ENCODE measurements at regions not wholly inside any gene's neighbourhood (a gene's known extent, or its start where the extent isn't known, plus 50 kb on each side); places are given as distances from the start of the nearest gene placed in this dataset.
"Not testable (repeated sequence)": the region's sequence is repeated elsewhere in the genome, so short reads cannot be mapped to it uniquely, and the experiment has no call there.

- Mint-ChIP-seq H3K27me3 (no peaks in the 10 kb centered on the region), H3K27ac (no peak overlapping the region), H3K4me3 (no peak overlapping the region), H3K4me1 (peaks cover 11% of the 10 kb centered on the region), H3K36me3 (ENCODE audit: low read depth) (no peaks in the 10 kb centered on the region), H3K9me3 (no peaks in the 10 kb centered on the region)
- ChIA-PET POLR2A (no interaction called here), CTCF (no interaction called here)
- DNase-seq = no peak
Observed at GRCh38 chr2:217604527-217605194, 398.1 kb downstream of the TNS1 start.

- CTCF ChIA-PET = no interaction called here
- no peaks in the 10 kb centered on the region for H3K36me3 Mint-ChIP-seq (ENCODE audit: low read depth)
- H3K4me1 Mint-ChIP-seq = peaks cover 6% of the 10 kb centered on the region
- no peak for DNase-seq
- POLR2A ChIA-PET = no interaction called here
- H3K4me3 Mint-ChIP-seq = no peak overlapping the region
- no peaks in the 10 kb centered on the region for H3K9me3 Mint-ChIP-seq
- no peak overlapping the region for H3K27ac Mint-ChIP-seq
- no peaks in the 10 kb centered on the region for H3K27me3 Mint-ChIP-seq
Observed at GRCh38 chr2:217601601-217602000, 401.2 kb downstream of the TNS1 start.

DNA sequence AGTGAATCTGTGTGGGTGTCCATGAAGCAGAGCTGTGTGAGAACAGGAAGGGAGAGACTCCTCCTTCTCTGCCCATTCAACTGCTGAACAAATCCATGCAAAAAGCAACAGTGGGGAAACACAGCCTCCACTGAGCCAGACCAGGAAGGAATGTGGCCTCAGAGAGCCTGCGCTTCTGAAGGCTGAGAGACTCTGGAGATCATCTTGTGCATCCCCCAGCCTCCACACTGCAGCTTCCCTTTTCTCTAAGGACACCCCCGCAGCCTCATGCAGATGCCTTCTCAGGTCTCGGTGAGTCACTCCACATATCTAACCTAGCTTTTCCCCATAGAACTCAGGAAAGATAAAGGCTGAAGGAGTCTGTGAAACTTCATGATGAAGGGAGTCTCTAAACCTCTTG, 402.9 kb downstream of the TNS1 start:
- Mint-ChIP-seq H3K4me3 (no peak overlapping the region), H3K27me3 (peaks cover 5% of the 10 kb centered on the region), H3K4me1 (no peaks in the 10 kb centered on the region), H3K9me3 (no peaks in the 10 kb centered on the region), H3K27ac (no peak overlapping the region), H3K36me3 (ENCODE audit: low read depth) (no peaks in the 10 kb centered on the region)
- ChIA-PET CTCF (no interaction called here), POLR2A (no interaction called here)
- DNase-seq = no peak

DNA sequence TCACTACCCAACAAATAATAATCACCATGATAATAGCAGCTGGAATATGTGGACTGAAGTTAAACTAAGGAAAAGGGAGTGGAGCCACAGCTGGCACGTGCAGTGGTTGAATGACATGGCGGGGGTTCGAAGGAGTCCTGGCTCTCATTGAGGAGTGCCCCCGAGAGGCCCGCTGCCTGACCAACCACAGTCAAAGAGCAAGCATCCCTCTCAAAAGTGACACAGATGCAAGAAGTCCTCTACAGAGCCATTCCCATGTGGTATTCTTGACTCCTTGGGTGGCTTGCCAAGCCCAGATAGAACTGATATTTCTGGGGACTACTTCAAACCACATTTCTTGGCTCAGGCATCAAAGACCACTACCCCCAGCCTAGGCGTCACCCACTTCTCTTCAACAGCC, 405.1 kb downstream of the TNS1 start:
- Mint-ChIP-seq H3K4me1 (no peaks in the 10 kb centered on the region), H3K4me3 (no peak overlapping the region), H3K27me3 (peaks cover 5% of the 10 kb centered on the region), H3K27ac (no peak overlapping the region), H3K9me3 (no peaks in the 10 kb centered on the region), H3K36me3 (ENCODE audit: low read depth) (no peaks in the 10 kb centered on the region)
- CTCF ChIA-PET = no interaction called here
- POLR2A ChIA-PET = no interaction called here
- no peak for DNase-seq

GRCh38 chr2:217597145-217597544, 405.6 kb downstream of the TNS1 start:
- no peak overlapping the region for H3K27ac Mint-ChIP-seq
- CTCF ChIA-PET = no interaction called here
- POLR2A ChIA-PET = no interaction called here
- DNase-seq = no peak
- peaks cover 5% of the 10 kb centered on the region for H3K27me3 Mint-ChIP-seq
- no peak overlapping the region for H3K4me3 Mint-ChIP-seq
- no peaks in the 10 kb centered on the region for H3K4me1 Mint-ChIP-seq
- no peaks in the 10 kb centered on the region for H3K9me3 Mint-ChIP-seq
- H3K36me3 Mint-ChIP-seq (ENCODE audit: low read depth) = no peaks in the 10 kb centered on the region

- Mint-ChIP-seq H3K4me3 (no peak overlapping the region), H3K4me1 (no peaks in the 10 kb centered on the region), H3K27ac (no peak overlapping the region), H3K36me3 (ENCODE audit: low read depth) (no peaks in the 10 kb centered on the region), H3K27me3 (peaks cover 5% of the 10 kb centered on the region), H3K9me3 (no peaks in the 10 kb centered on the region)
- POLR2A ChIA-PET = no interaction called here
- CTCF ChIA-PET = no interaction called here
- no peak for DNase-seq
Observed at GRCh38 chr2:217593732-217594131, 409.1 kb downstream of the TNS1 start.

DNA sequence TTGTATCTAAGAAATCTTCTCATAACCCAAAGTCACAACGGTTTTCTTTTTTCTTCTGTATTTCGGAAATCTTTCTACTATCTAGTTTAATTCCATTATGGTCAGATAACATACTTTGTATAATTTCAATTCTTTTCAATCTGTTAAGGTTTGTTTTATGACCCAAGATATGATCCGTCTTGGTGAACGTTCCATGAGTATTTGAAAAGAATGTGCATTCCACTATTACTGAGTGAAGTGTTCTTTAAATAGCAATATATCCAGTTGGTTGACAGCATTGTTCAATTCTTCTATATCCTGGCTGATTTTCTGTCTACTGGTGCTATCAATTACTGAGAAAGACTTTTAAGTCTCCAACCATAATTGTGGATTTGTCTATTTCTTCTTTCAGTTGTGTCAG, 414.5 kb downstream of the TNS1 start:
- POLR2A ChIA-PET = no interaction called here
- Mint-ChIP-seq H3K36me3 (ENCODE audit: low read depth) (no peaks in the 10 kb centered on the region), H3K27me3 (no peaks in the 10 kb centered on the region), H3K27ac (no peak overlapping the region), H3K4me1 (no peaks in the 10 kb centered on the region), H3K9me3 (no peaks in the 10 kb centered on the region), H3K4me3 (no peak overlapping the region)
- CTCF ChIA-PET = no interaction called here
- DNase-seq = no peak

DNA sequence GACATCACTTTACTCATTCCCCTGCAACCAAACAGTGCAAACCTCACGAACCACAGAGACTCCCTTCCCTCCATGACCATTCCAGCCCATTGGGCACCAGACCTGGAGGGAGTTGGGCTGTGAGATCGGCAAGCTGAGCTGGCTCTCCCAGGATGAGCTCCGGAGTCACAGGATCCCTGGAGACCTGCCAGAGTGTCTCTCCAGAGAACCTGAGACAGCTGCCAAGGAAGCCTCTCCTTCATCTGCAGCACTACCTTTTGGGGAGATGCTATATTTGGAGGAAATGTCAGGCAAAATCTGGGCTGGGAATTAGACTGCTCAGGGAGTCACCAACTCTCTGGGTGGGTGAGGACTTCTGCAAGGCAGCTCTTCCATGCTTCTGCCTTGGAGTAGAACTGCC, 417.4 kb downstream of the TNS1 start:
- CTCF ChIA-PET = no interaction called here
- no peak overlapping the region for H3K4me3 Mint-ChIP-seq
- H3K36me3 Mint-ChIP-seq (ENCODE audit: low read depth) = no peaks in the 10 kb centered on the region
- H3K4me1 Mint-ChIP-seq = no peaks in the 10 kb centered on the region
- no peak overlapping the region for H3K27ac Mint-ChIP-seq
- no peaks in the 10 kb centered on the region for H3K9me3 Mint-ChIP-seq
- no peak for DNase-seq
- POLR2A ChIA-PET = no interaction called here
- H3K27me3 Mint-ChIP-seq = no peaks in the 10 kb centered on the region

- H3K9me3 Mint-ChIP-seq; CTCF ChIA-PET; H3K4me3 Mint-ChIP-seq; H3K36me3 Mint-ChIP-seq (ENCODE audit: low read depth); H3K27ac Mint-ChIP-seq; POLR2A ChIA-PET; H3K27me3 Mint-ChIP-seq; H3K4me1 Mint-ChIP-seq; DNase-seq: not testable (repeated sequence)
Observed at GRCh38 chr2:217580407-217580806, 422.4 kb downstream of the TNS1 start.

GRCh38 chr2:217573571-217573970, 429.2 kb downstream of the TNS1 start:
- no peak for DNase-seq
- Mint-ChIP-seq H3K4me1 (no peaks in the 10 kb centered on the region), H3K36me3 (ENCODE audit: low read depth) (no peaks in the 10 kb centered on the region), H3K9me3 (no peaks in the 10 kb centered on the region), H3K4me3 (no peak overlapping the region), H3K27me3 (peaks cover 2% of the 10 kb centered on the region), H3K27ac (no peak overlapping the region)
- POLR2A ChIA-PET = no interaction called here
- CTCF ChIA-PET = interaction anchor here (1.1 to 1.3 kb wide), 2 partner anchors 9 to 77 kb away, joined by 3 to 4 read pairs; no protein-coding TSS in a partner anchor

DNA sequence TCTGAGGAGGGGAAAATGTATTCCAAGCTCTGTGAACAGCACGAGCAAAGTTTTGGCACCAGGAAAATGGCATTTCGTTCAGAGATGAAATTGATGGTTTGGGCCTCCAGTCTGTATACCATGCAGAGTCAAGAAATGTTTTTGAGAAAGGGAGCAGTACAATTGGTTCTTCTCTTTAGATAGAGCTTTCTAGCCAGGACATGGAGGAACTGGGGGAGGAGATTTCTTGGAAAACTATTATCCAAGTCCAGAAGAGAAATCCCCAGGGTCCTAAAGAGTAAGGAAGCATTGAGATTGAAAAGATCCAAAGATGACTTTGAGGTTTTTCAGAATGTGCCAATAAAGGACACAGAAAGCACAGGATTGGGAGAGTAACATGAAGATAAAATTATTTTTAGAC, 432.4 kb downstream of the TNS1 start:
- Mint-ChIP-seq H3K9me3 (no peaks in the 10 kb centered on the region), H3K4me1 (no peaks in the 10 kb centered on the region)
- CTCF ChIA-PET = no interaction called here

DNA sequence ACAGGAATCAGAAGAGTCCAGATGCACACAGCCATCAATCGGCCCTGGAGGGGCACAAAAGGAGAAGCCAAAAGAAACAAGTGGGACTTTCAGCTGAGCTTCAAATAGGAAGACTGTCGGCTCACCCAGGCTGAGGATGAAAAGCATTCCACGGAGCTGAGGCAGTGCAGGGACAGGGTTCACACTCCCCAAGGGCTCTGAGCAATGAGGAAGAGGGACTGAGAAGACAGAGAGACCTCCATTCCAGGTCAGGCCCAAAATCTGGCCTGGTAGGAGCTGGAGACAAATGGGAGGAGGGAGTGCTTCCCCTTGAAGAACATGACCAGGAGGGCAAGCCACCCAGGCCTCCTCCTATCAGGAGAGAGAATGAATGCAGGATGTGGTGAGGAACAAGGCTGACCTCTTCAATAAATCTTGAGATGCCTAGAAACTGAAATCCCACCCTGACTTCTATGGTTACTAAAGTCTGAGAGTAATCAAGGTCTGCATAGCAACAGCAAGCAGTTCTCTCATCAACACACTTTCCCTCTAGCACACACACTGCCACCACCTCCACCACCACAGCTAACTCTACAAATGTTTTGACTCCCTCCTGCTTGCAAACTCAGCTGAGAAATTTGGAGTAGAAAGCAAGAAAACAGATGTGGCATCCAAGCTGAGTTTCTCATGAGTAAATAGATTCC, 434.4 kb downstream of the TNS1 start:
- ChIA-PET POLR2A (no interaction called here), CTCF (no interaction called here)
- Mint-ChIP-seq H3K36me3 (ENCODE audit: low read depth) (no peaks in the 10 kb centered on the region), H3K4me3 (no peak overlapping the region), H3K27ac (no peak overlapping the region), H3K4me1 (no peaks in the 10 kb centered on the region), H3K9me3 (no peaks in the 10 kb centered on the region), H3K27me3 (no peaks in the 10 kb centered on the region)
- DNase-seq = no peak

More for the DNA sequence above, 432.4 kb downstream of the TNS1 start:
- no peak for DNase-seq
- POLR2A ChIA-PET = no interaction called here
- peaks cover 2% of the 10 kb centered on the region for H3K27me3 Mint-ChIP-seq
- no peak overlapping the region for H3K4me3 Mint-ChIP-seq
- no peaks in the 10 kb centered on the region for H3K36me3 Mint-ChIP-seq (ENCODE audit: low read depth)
- H3K27ac Mint-ChIP-seq = no peak overlapping the region

- ChIA-PET POLR2A (no interaction called here), CTCF (no interaction called here)
- H3K4me1 Mint-ChIP-seq = no peaks in the 10 kb centered on the region
- DNase-seq = no peak
- peaks cover 5% of the 10 kb centered on the region for H3K9me3 Mint-ChIP-seq
- H3K4me3 Mint-ChIP-seq = no peak overlapping the region
- no peaks in the 10 kb centered on the region for H3K36me3 Mint-ChIP-seq (ENCODE audit: low read depth)
- no peaks in the 10 kb centered on the region for H3K27me3 Mint-ChIP-seq
- no peak overlapping the region for H3K27ac Mint-ChIP-seq
Observed at GRCh38 chr2:217563565-217563964, 439.2 kb downstream of the TNS1 start.

GRCh38 chr2:217562871-217563480, 439.8 kb downstream of the TNS1 start:
- ChIA-PET CTCF (no interaction called here), POLR2A (no interaction called here)
- Mint-ChIP-seq H3K4me3 (no peak overlapping the region), H3K27me3 (no peaks in the 10 kb centered on the region), H3K36me3 (ENCODE audit: low read depth) (no peaks in the 10 kb centered on the region), H3K9me3 (peaks cover 5% of the 10 kb centered on the region), H3K4me1 (no peaks in the 10 kb centered on the region), H3K27ac (no peak overlapping the region)
- no peak for DNase-seq

Data from activated CD4-positive, alpha-beta memory T cell treated with anti-CD3 and anti-CD28 coated beads, Interleukin-2, amount 10 ng/mL, durations not matched to agents 7 days and 5 days (primary cell).